ENCODE measurements at regions not wholly inside any gene's neighbourhood (a gene's known extent, or its start where the extent isn't known, plus 50 kb on each side); places are given as distances from the start of the nearest gene placed in this dataset.

- POLR2A ChIA-PET (ENCODE audit: partially characterized antibody), result no interaction called here
- Histone ChIP-seq H4K20me1 (replicated peaks in 1 of 2; ENCODE audit: control insufficient read depth in 1 of 2, insufficient read depth in 2 of 2, low read length in 2 of 2) (no peaks in the 10 kb centered on the region), H2AK5ac (ENCODE audit: low read depth, low read length) (no peak overlapping the region), H3K9me3 (ENCODE audit: insufficient read depth in 2 of 2, low read depth in 1 of 2, low read length in 1 of 2) (peaks cover 10% of the 10 kb centered on the region in 2 experiments; a peak in 3 of 4 replicates), H4K5ac (ENCODE audit: insufficient read length, low read depth, low read length) (no peak overlapping the region), H4K91ac (replicated peaks; ENCODE audit: insufficient read length, low read length) (no peak overlapping the region), H3K9ac (replicated peaks in 1 of 4; ENCODE audit: extremely low read depth in 1 of 4, low read depth in 3 of 4, low read length in 3 of 4) (no peak overlapping the region), H2BK12ac (ENCODE audit: low read depth, low read length) (no peak overlapping the region), H3K4me2 (ENCODE audit: insufficient read depth in 1 of 2, low read depth in 2 of 2, low read length in 2 of 2) (no peak overlapping the region), H3K36me3 (ENCODE audit: control insufficient read depth in 2 of 4, insufficient read depth in 4 of 4, low read length in 3 of 4) (0 out of 8 replicates have a peak, but pooled peaks cover 0 to 2% (median 0%) of the 10 kb centered on the region in 4 experiments), H3K23ac (ENCODE audit: insufficient read length) (no peak overlapping the region), H2BK120ac (replicated peaks; ENCODE audit: low read depth, low read length) (no peak overlapping the region), H3K27ac (ENCODE audit: low read depth, low read length) (no peak overlapping the region), H2BK5ac (ENCODE audit: low read depth, low read length) (no peak overlapping the region), H3K4me1 (replicated peaks in 1 of 4; ENCODE audit: control insufficient read depth in 3 of 4, insufficient read depth in 4 of 4, low read length in 3 of 4) (no peaks in the 10 kb centered on the region), H3K79me2 (ENCODE audit: control insufficient read depth in 1 of 2, insufficient read depth in 2 of 2, low read length in 2 of 2) (no peaks in the 10 kb centered on the region), H2BK15ac (ENCODE audit: low read length) (no peak overlapping the region), H2BK20ac (ENCODE audit: low read length) (no peak overlapping the region), H2AFZ (ENCODE audit: low read length) (no peak overlapping the region), H3K14ac (ENCODE audit: insufficient read length) (no peak overlapping the region), H3K18ac (ENCODE audit: extremely low read depth, low read length) (no peak overlapping the region), H3K56ac (replicated peaks; ENCODE audit: insufficient read length, low read depth, low read length) (no peak overlapping the region), H3K23me2 (ENCODE audit: low read depth, low read length) (no peaks in the 10 kb centered on the region), H3K79me1 (ENCODE audit: low read depth, low read length) (no peaks in the 10 kb centered on the region), H3K4me3 (ENCODE audit: extremely low read depth in 1 of 4, insufficient read depth in 2 of 4, low read depth in 3 of 4, low read length in 4 of 4) (no peak overlapping the region), H4K8ac (ENCODE audit: extremely low read depth, insufficient read depth, low read length) (no peak overlapping the region), H3K4ac (replicated peaks; ENCODE audit: insufficient read length, low read depth, low read length) (no peak overlapping the region), H3K27me3 (replicated peaks in 1 of 4; ENCODE audit: control insufficient read depth in 3 of 4, extremely low read depth in 1 of 4, insufficient read depth in 3 of 4, low read length in 3 of 4) (no peaks in the 10 kb centered on the region)
- FAIRE-seq (no peak), DNase-seq (ENCODE audit: low read depth in 1 of 2, low spot score in 2 of 2) (no peak)
- no peak for TF ChIP-seq RFX5 (IDR thresholded peaks at IDR 0.05; ENCODE audit: borderline replicate concordance, low read depth, low read length)
- TF ChIP-seq POLR2AphosphoS5 (IDR thresholded peaks at IDR 0.05; ENCODE audit: low read depth, low read length), result no peak
- no peak for TF ChIP-seq SIN3A (conservative IDR thresholded peaks at IDR 0.05 in 1 of 2, IDR thresholded peaks at IDR 0.05 in 1 of 2; ENCODE audit: low read depth in 1 of 2, low read length in 2 of 2)
- TF ChIP-seq ASH2L (IDR thresholded peaks at IDR 0.05; ENCODE audit: low read length), result no peak
- TF ChIP-seq GABPA (IDR thresholded peaks at IDR 0.05; ENCODE audit: borderline replicate concordance, insufficient read depth, low read length), result no peak
- no peak for TF ChIP-seq SP4 (IDR thresholded peaks at IDR 0.05; ENCODE audit: low read length)
- no peak for TF ChIP-seq PHF8 (conservative IDR thresholded peaks at IDR 0.05; ENCODE audit: low read depth, low read length)
- TF ChIP-seq BRCA1 (IDR thresholded peaks at IDR 0.05; ENCODE audit: low read depth, low read length), result no peak
- TF ChIP-seq CBX8 (IDR thresholded peaks at IDR 0.05; ENCODE audit: borderline replicate concordance, low read depth, low read length), result no peak
- TF ChIP-seq ATF2 (IDR thresholded peaks at IDR 0.05; ENCODE audit: low read length), result no peak
- TF ChIP-seq RNF2 (IDR thresholded peaks at IDR 0.05; ENCODE audit: borderline replicate concordance, low read depth, low read length, missing control alignments, poor library complexity, severe bottlenecking), result no peak
- CTCF ChIA-PET (ENCODE audit: partially characterized antibody), result no interaction called here
These were observed 124.7 kb downstream of the RPL22L1 start for GRCh38 chr3:170745211-170745718.
